DMS153 treated with DMSO at 0.1 percent for 48 hours (cell line): ENCODE measurements at regions not wholly inside any gene's neighbourhood (a gene's known extent, or its start where the extent isn't known, plus 50 kb on each side); places are given as distances from the start of the nearest gene placed in this dataset.
"Not testable (repeated sequence)": the region's sequence is repeated elsewhere in the genome, so short reads cannot be mapped to it uniquely, and the experiment has no call there.

Source experiments
- DNase-seq: peaks from one replicate; lab custom pipeline; 2025; ENCODE audit not compliant: unreplicated experiment; lab: John Stamatoyannopoulos, UW

GRCh38 chr17:12195418-12195817, 174.7 kb downstream of the MAP2K4 start:
- DNase-seq = no peak

GRCh38 chr17:12201294-12201880, 180.7 kb downstream of the MAP2K4 start:
- DNase-seq = no peak

GRCh38 chr17:12209632-12210191, 189.0 kb downstream of the MAP2K4 start:
- DNase-seq = no peak

GRCh38 chr17:12220714-12221439, 200.2 kb downstream of the MAP2K4 start:
- not testable (repeated sequence) for DNase-seq

GRCh38 chr17:12222392-12222791, 201.7 kb downstream of the MAP2K4 start:
- no peak for DNase-seq

- no peak for DNase-seq
These were observed 206.9 kb downstream of the MAP2K4 start for GRCh38 chr17:12227547-12227946.

- peak; percentile 0 for DNase-seq
These were observed 208.7 kb downstream of the MAP2K4 start for GRCh38 chr17:12229335-12229734.

- no peak for DNase-seq
These were observed 210.0 kb downstream of the MAP2K4 start for GRCh38 chr17:12230481-12231354.

- no peak for DNase-seq
These were observed 210.6 kb downstream of the MAP2K4 start for GRCh38 chr17:12231355-12231682.

GRCh38 chr17:12239021-12239420, 218.3 kb downstream of the MAP2K4 start:
- not testable (repeated sequence) for DNase-seq

- DNase-seq = no peak
These were observed 221.8 kb downstream of the MAP2K4 start for GRCh38 chr17:12242345-12242954.

- DNase-seq = no peak
These were observed 227.1 kb downstream of the MAP2K4 start for GRCh38 chr17:12247761-12248160.

- no peak for DNase-seq
These were observed 230.3 kb downstream of the MAP2K4 start for GRCh38 chr17:12250973-12251372.

GRCh38 chr17:12252462-12252861, 231.8 kb downstream of the MAP2K4 start:
- no peak for DNase-seq

GRCh38 chr17:12254460-12254859, 233.8 kb downstream of the MAP2K4 start:
- no peak for DNase-seq

- DNase-seq = no peak
These were observed 235.8 kb downstream of the MAP2K4 start for GRCh38 chr17:12256380-12256995.

- DNase-seq = no peak
These were observed 236.5 kb downstream of the MAP2K4 start for GRCh38 chr17:12257176-12257575.

- no peak for DNase-seq
These were observed 240.7 kb downstream of the MAP2K4 start for GRCh38 chr17:12261354-12261753.

GRCh38 chr17:12269751-12270150, 249.1 kb downstream of the MAP2K4 start:
- DNase-seq = no peak

- DNase-seq = no peak
These were observed 257.1 kb downstream of the MAP2K4 start for GRCh38 chr17:12277827-12278226.

GRCh38 chr17:12282056-12282455, 261.4 kb downstream of the MAP2K4 start:
- no peak for DNase-seq
